Small intestine (tissue), 7 donors: ENCODE measurements at regions not wholly inside any gene's neighbourhood (a gene's known extent, or its start where the extent isn't known, plus 50 kb on each side); places are given as distances from the start of the nearest gene placed in this dataset.

Experiments
- DNase-seq, 2 donors: peaks; one replicate each; pipeline versions ENCODE4 v3.0.0 to v3.0.0-alpha.2; 2013
- FAIRE-seq: peaks from 2 replicates; lab custom pipeline; 2012; peaks lifted over from hg19 to GRCh38; lab: Jason Lieb, UNC
- H3K27ac ChIP-seq, 3 donors: one replicate each; pipeline ENCODE4 v1.5.1; 2013; ENCODE audit warnings: low read length in 2 of 3, mild to moderate bottlenecking in 2 of 3, control low read depth in 1 of 3, inconsistent platforms in 1 of 3, low read depth in 1 of 3, moderate library complexity in 1 of 3
- H3K27me3 ChIP-seq, 3 donors: one replicate each; pipeline ENCODE4 v1.6.1; 2013; ENCODE audit warnings: low read length in 3 of 3, inconsistent platforms in 1 of 3; ENCODE audit not compliant: control insufficient read depth in 3 of 3, insufficient read depth in 3 of 3
- H3K36me3 ChIP-seq, 3 donors: one replicate each; pipeline ENCODE4 v1.6.1; 2013; ENCODE audit warnings: low read length in 3 of 3, inconsistent platforms in 1 of 3, low read depth in 1 of 3, mild to moderate bottlenecking in 1 of 3, moderate library complexity in 1 of 3; ENCODE audit not compliant: control insufficient read depth in 3 of 3, insufficient read depth in 2 of 3
- H3K4me1 ChIP-seq, 3 donors: one replicate each; pipeline ENCODE4 v1.6.1; 2013; ENCODE audit warnings: low read length in 2 of 3, inconsistent platforms in 1 of 3, low read depth in 1 of 3, mild to moderate bottlenecking in 1 of 3, moderate library complexity in 1 of 3; ENCODE audit not compliant: control insufficient read depth in 3 of 3, insufficient read depth in 2 of 3
- H3K4me3 ChIP-seq, 3 donors: one replicate each; pipeline ENCODE4 v1.5.1; 2013; ENCODE audit warnings: low read length in 3 of 3, control low read depth in 1 of 3, inconsistent platforms in 1 of 3, low read depth in 1 of 3, mild to moderate bottlenecking in 1 of 3, moderate library complexity in 1 of 3
- H3K9me3 ChIP-seq, 2 donors: one replicate each; pipeline ENCODE4 v1.6.1; 2013; ENCODE audit warnings: low read depth in 1 of 2, low read length in 1 of 2; ENCODE audit not compliant: control insufficient read depth in 2 of 2, insufficient read depth in 1 of 2
- WGBS, 3 donors: extraction: QIAGEN DNeasy Blood & Tissue Kit; methylation state at CpG; one replicate each; pipeline ENCODE4 v1.1.7; 2013; 5-methylcytosine and 5-hydroxymethylcytosine counted together
- donor health status: healthy with polysubstance abuse.
- donor health status: control.
- donor health status: control.
- donor health status: Bipolar disorder and iron deficiency.
- donor health status: healthy.

GRCh38 chr2:5528706-5529105 is 163.5 kb upstream of the SOX11 start:
- Histone ChIP-seq H3K4me1 (no peaks in the 10 kb centered on the region), H3K36me3 (no peaks in the 10 kb centered on the region), H3K27me3 (no peaks in the 10 kb centered on the region), H3K4me3 (no peak overlapping the region), H3K27ac (no peak overlapping the region), H3K9me3 (no peaks in the 10 kb centered on the region)
- no peak for DNase-seq
- no peak for FAIRE-seq
- WGBS, 3 donors: 74 to 83% (median 83%) methylated on average over 8 of the region's 8 CpGs

- H3K9me3 ChIP-seq: no peaks in the 10 kb centered on the region
- no peak for DNase-seq
- no peak overlapping the region for H3K27ac ChIP-seq
- H3K4me1 ChIP-seq: no peaks in the 10 kb centered on the region
- H3K36me3 ChIP-seq: no peaks in the 10 kb centered on the region
- H3K4me3 ChIP-seq: no peak overlapping the region
- H3K27me3 ChIP-seq: no peaks in the 10 kb centered on the region
- WGBS, 3 donors: 82 to 91% (median 86%) methylated on average over 11 of the region's 11 CpGs
- FAIRE-seq: no peak
Observed at GRCh38 chr2:5530011-5530696, 162.0 kb upstream of the SOX11 start.

GRCh38 chr2:5535301-5535700 is 156.9 kb upstream of the SOX11 start:
- Histone ChIP-seq H3K27ac (no peak overlapping the region), H3K4me3 (no peak overlapping the region), H3K4me1 (peaks cover 0 to 8% (median 0%) of the 10 kb centered on the region in 3 donors), H3K9me3 (no peaks in the 10 kb centered on the region), H3K36me3 (no peaks in the 10 kb centered on the region), H3K27me3 (no peaks in the 10 kb centered on the region)
- 46 to 72% (median 55%) methylated on average over 3 of the region's 3 CpGs for WGBS, 3 donors
- DNase-seq: no peak
- no peak for FAIRE-seq

- H3K27me3 ChIP-seq: no peaks in the 10 kb centered on the region
- WGBS, 3 donors: 82 to 94% (median 92%) methylated on average over 2 of the region's 2 CpGs
- H3K36me3 ChIP-seq: no peaks in the 10 kb centered on the region
- no peak overlapping the region for H3K27ac ChIP-seq
- no peak for FAIRE-seq
- H3K4me1 ChIP-seq: peaks cover 0 to 8% (median 0%) of the 10 kb centered on the region in 3 donors
- no peak overlapping the region for H3K4me3 ChIP-seq
- H3K9me3 ChIP-seq: no peaks in the 10 kb centered on the region
- DNase-seq: no peak
Observed at GRCh38 chr2:5537180-5537688, 154.9 kb upstream of the SOX11 start.

GRCh38 chr2:5538313-5538712 is 153.9 kb upstream of the SOX11 start:
- no peaks in the 10 kb centered on the region for H3K36me3 ChIP-seq
- no peak for DNase-seq
- no peak overlapping the region for H3K27ac ChIP-seq
- peaks cover 0 to 2% (median 0%) of the 10 kb centered on the region in 3 donors for H3K27me3 ChIP-seq
- peaks cover 0 to 8% (median 0%) of the 10 kb centered on the region in 3 donors for H3K4me1 ChIP-seq
- FAIRE-seq: no peak
- H3K9me3 ChIP-seq: peaks cover 0 to 3% of the 10 kb centered on the region in 2 donors
- no peak overlapping the region for H3K4me3 ChIP-seq
- 85 to 96% (median 86%) methylated on average over 1 of the region's 1 CpG for WGBS, 3 donors

GRCh38 chr2:5538772-5539171 is 153.4 kb upstream of the SOX11 start:
- H3K27me3 ChIP-seq: peaks cover 0 to 2% (median 0%) of the 10 kb centered on the region in 3 donors
- no peak overlapping the region for H3K4me3 ChIP-seq
- 87 to 90% (median 89%) methylated on average over 8 of the region's 8 CpGs for WGBS, 3 donors
- peaks cover 0 to 5% of the 10 kb centered on the region in 2 donors for H3K9me3 ChIP-seq
- no peak overlapping the region for H3K27ac ChIP-seq
- DNase-seq (no peak), FAIRE-seq (no peak)
- H3K4me1 ChIP-seq: peaks cover 0 to 8% (median 0%) of the 10 kb centered on the region in 3 donors
- H3K36me3 ChIP-seq: no peaks in the 10 kb centered on the region

- Histone ChIP-seq H3K36me3 (no peaks in the 10 kb centered on the region), H3K9me3 (peaks cover 0 to 12% of the 10 kb centered on the region in 2 donors), H3K4me1 (peaks cover 0 to 8% (median 0%) of the 10 kb centered on the region in 3 donors), H3K27ac (peak overlapping the region in 1 of 3 donors; percentile 24), H3K27me3 (peaks cover 0 to 2% (median 0%) of the 10 kb centered on the region in 3 donors), H3K4me3 (peak overlapping the region in 1 of 3 donors; percentile 41)
- FAIRE-seq (no peak), DNase-seq (peak in 1 of 2 donors; percentile 42)
- 36 to 42% (median 41%) methylated on average over 18 of the region's 18 CpGs for WGBS, 3 donors
Observed at GRCh38 chr2:5539282-5540165, 152.7 kb upstream of the SOX11 start.

- WGBS, 3 donors: 52 to 60% (median 58%) methylated on average over 5 of the region's 5 CpGs
Observed at GRCh38 chr2:5540856-5541255, 151.3 kb upstream of the SOX11 start.

More at GRCh38 chr2:5540856-5541255, 151.3 kb upstream of the SOX11 start:
- peaks cover 0 to 2% (median 0%) of the 10 kb centered on the region in 3 donors for H3K27me3 ChIP-seq
- H3K9me3 ChIP-seq: peaks cover 0 to 22% of the 10 kb centered on the region in 2 donors
- DNase-seq (no peak), FAIRE-seq (no peak)
- H3K36me3 ChIP-seq: no peaks in the 10 kb centered on the region
- H3K27ac ChIP-seq: no peak overlapping the region
- no peak overlapping the region for H3K4me3 ChIP-seq
- peaks cover 0 to 8% (median 0%) of the 10 kb centered on the region in 3 donors for H3K4me1 ChIP-seq
